ENCODE measurements at regions not wholly inside any gene's neighbourhood (a gene's known extent, or its start where the extent isn't known, plus 50 kb on each side); places are given as distances from the start of the nearest gene placed in this dataset.

- DNase-seq (ENCODE audit: low read depth) = no peak
- H3K4me3 ChIP-seq (ENCODE audit: low read depth, low read length) = no peak overlapping the region
- no peak for TF ChIP-seq CTCF (IDR thresholded peaks at IDR 0.05; ENCODE audit: insufficient read depth, low read depth, low read length)
Measured at GRCh38 chr14:26081043-26081442, 516.8 kb downstream of the NOVA1 start.

DNA sequence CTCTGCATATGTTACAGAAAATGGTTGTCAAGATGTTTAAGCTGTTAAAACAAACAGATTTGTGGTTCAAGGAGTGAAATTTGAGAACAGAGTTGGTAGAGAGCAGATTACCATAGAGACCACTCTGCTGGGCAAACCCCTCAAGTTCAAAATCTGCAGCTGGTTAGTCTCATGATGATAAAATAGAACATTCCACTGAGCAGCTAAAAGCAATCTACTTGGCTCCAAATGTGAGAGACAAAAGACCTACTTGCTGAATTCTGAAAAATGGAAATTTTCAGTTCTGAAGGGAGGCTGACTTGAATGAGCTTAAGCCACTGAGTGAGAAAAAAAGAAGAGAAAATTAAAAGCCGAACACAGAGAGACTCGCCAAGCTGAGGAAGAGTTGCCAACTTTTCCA, 519.3 kb downstream of the NOVA1 start:
- TF ChIP-seq CTCF (IDR thresholded peaks at IDR 0.05; ENCODE audit: insufficient read depth, low read depth, low read length) = no peak
- no peak for DNase-seq (ENCODE audit: low read depth)
- H3K4me3 ChIP-seq (ENCODE audit: low read depth, low read length) = no peak overlapping the region

GRCh38 chr14:26074892-26075291, 522.9 kb downstream of the NOVA1 start:
- TF ChIP-seq CTCF (IDR thresholded peaks at IDR 0.05; ENCODE audit: insufficient read depth, low read depth, low read length) = no peak
- no peak overlapping the region for H3K4me3 ChIP-seq (ENCODE audit: low read depth, low read length)
- DNase-seq (ENCODE audit: low read depth) = no peak

GRCh38 chr14:26070443-26070842, 527.4 kb downstream of the NOVA1 start:
- no peak for TF ChIP-seq CTCF (IDR thresholded peaks at IDR 0.05; ENCODE audit: insufficient read depth, low read depth, low read length)
- DNase-seq (ENCODE audit: low read depth) = no peak
- no peak overlapping the region for H3K4me3 ChIP-seq (ENCODE audit: low read depth, low read length)

- H3K4me3 ChIP-seq (ENCODE audit: low read depth, low read length) = no peak overlapping the region
- no peak for TF ChIP-seq CTCF (IDR thresholded peaks at IDR 0.05; ENCODE audit: insufficient read depth, low read depth, low read length)
- DNase-seq (ENCODE audit: low read depth) = no peak
Measured at GRCh38 chr14:26067786-26068459, 529.9 kb downstream of the NOVA1 start.

GRCh38 chr14:26067341-26067740, 530.5 kb downstream of the NOVA1 start:
- no peak overlapping the region for H3K4me3 ChIP-seq (ENCODE audit: low read depth, low read length)
- no peak for TF ChIP-seq CTCF (IDR thresholded peaks at IDR 0.05; ENCODE audit: insufficient read depth, low read depth, low read length)

DNA sequence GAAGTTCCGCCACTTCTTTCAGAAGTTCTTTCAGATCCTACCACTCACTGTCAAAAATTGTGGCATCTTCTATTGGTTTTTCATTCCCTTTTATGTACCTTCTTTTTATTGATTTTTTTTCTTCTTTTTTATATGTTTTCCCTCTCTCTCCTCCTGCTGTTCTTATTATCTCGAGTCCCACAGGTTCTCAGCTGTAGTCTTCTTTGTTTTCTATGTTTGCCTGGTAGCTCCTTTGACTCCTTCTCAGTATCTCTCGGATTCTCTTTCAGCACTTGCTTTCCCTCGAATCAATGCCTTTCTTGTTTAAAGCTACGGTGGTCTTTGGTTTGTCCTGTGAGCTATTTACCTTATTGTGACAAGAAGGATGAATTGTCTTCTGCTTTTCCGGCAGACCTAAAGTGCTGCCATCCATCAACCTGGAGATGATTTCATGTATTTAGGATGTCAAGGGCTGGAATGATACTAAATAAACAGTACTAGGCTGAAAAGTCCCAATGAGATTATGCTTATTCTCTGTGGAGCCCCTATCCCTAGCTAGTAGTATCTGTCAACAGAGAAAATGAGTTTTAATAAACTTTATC, 541.7 kb downstream of the NOVA1 start:
- no peak for DNase-seq (ENCODE audit: low read depth)

More at GRCh38 chr14:26067341-26067740, 530.5 kb downstream of the NOVA1 start:
- DNase-seq (ENCODE audit: low read depth) = no peak

More for the DNA sequence above, 541.7 kb downstream of the NOVA1 start:
- no peak overlapping the region for H3K4me3 ChIP-seq (ENCODE audit: low read depth, low read length)
- TF ChIP-seq CTCF (IDR thresholded peaks at IDR 0.05; ENCODE audit: insufficient read depth, low read depth, low read length) = no peak
